Left lobe of liver (tissue), 2 donors: ENCODE measurements at regions not wholly inside any gene's neighbourhood (a gene's known extent, or its start where the extent isn't known, plus 50 kb on each side); places are given as distances from the start of the nearest gene placed in this dataset.
A peak's percentile ranks its signal among the peaks of the same experiment; 100 is the strongest.

ENCODE experiments used
- ATAC-seq: fragments of 200-7000 bp; cut with Tn5 transposase; one replicate; pipeline ENCODE4 v1.9.1; 2020; ENCODE audit warnings: mild to moderate bottlenecking, moderate library complexity
- DNase-seq: peaks from one replicate; pipeline ENCODE4 v3.0.0-alpha.2; 2020; ENCODE audit warnings: low spot score
- donor health status: DM: no; HTN: no; CAD: no; lungs with moderate emphysema.
- donor health status: DM: no; HTN: yes; CAD: no.

DNA sequence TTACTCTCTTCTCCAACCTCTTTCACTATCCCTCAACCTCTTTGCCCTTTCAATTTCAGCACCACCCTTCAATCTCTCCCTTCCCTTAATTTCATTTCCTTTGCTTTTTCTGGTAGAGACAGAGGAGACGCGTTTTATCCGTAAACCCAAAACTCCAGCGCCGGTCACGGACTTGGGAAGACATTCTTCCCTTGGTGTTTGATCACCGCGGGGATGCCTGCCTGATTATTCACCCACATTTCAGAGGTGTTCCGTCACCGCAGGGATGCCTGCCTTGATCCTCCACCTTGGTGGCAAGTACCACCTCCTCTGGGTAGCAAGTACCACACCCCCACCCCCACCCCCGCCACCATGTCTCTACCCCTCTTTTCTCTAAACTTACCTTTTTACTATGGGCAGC lies 669.4 kb upstream of the PKDCC start:
- DNase-seq (no peak), ATAC-seq (no peak)

DNA sequence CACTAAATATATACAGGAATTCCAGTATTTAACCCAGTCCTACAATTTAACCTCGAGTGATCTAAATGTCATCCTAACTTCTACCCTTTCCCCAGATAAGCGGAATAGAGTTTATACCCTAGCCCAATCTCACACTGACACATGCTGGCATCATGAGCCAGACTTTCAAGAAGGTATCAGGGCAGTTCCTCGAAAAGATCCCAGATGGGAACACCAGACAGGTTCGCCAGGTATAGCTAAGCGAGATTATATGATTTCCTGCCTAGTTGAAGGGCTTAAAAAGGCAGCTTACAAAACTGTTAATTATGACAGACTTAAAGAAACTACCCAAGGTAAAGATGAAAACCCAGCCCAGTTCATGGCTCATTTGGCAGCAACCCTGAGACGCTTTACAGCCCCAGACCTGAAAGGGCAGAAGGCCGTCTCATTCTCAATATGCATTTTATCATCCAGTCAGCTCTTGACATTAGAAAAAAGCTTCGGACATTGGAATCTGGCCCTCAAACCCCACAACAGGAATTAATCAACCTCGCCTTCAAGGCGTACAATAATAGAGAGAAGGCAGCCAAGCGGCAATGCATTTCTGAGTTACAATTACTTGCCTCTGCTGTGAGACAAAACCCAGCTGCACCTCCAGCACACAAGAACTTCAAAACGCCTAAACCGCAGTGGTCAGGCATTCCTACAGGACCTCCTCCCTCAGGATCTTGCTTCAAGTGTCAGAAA lies 668.2 kb upstream of the PKDCC start:
- no peak for DNase-seq

DNA sequence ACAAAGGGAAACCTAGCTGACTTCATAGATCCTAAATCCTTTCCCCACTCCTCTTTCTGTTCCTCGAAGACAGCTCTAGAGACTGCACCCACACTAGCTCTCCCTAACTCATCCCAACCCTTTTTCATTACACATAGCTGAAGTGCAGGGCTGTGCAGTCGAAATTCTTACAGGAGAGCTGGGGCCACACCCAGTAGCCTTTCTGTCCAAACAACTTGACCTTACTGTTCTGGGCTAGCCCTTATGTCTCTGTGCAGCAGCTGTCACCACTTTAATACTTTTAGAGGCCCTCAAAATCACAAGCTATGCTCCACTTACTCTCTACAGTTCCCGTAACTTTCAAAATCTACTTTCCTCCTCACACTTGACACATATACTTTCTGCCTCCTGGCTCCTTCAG lies 666.1 kb upstream of the PKDCC start:
- DNase-seq (no peak), ATAC-seq (no peak)

More for the DNA sequence above, 668.2 kb upstream of the PKDCC start:
- no peak for ATAC-seq

DNA sequence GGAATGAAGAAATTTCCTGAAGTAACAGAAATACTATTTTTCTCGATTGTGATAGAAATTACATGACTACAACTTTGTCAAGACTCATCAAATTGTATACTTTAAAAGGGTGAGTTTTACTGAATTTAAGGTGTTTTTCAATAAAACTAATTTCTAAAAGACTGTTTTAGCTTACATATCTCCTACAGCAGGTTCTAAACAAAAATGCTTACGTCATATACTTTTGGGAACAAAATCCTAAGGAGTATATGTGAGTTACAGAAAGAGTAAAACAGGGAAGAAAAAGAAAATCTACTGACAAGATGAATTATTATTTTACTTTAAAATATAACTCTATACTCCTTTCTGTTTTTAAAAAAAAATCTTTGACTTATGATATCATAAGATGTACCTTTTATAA lies 660.3 kb upstream of the PKDCC start:
- no peak for DNase-seq
- no peak for ATAC-seq

DNA sequence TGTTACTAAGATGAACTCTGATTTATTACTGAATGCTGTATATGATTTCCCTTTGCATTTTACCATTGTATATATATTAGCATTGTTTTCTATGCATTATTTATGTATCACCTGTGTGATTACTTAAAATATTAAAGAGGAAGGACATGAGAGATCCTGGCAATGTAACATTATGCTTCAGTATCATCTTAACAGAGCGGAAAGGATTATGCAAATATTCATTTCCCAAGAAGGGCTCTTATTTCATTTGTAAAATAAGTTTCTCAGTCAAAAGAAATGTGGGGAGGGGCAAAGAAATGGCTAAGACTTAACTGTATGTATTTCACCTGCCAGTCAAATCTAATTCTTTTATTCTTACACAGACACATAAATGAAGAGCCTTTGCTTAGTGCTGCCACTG lies 654.2 kb upstream of the PKDCC start:
- DNase-seq (no peak), ATAC-seq (no peak)

DNA sequence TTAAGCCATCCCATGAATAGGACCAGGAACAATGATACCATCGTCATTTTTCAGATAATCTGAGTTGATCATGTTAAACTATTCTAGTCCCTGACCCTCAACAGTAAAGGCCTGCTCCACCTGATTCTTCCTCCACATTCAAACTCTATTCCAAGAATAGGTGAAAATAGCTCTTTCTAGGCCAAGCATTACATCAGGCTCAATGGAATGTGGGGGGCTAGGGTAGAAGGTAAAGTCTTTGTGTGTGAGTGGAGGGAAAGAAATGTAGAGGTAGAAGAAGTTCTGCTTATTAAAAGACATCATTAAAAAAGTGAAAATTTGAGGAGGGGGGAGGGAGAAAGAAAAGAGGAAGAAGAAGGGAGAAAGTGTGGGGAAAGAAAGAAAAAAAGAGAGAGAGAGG lies 653.3 kb upstream of the PKDCC start:
- no peak for DNase-seq
- ATAC-seq, result no peak

DNA sequence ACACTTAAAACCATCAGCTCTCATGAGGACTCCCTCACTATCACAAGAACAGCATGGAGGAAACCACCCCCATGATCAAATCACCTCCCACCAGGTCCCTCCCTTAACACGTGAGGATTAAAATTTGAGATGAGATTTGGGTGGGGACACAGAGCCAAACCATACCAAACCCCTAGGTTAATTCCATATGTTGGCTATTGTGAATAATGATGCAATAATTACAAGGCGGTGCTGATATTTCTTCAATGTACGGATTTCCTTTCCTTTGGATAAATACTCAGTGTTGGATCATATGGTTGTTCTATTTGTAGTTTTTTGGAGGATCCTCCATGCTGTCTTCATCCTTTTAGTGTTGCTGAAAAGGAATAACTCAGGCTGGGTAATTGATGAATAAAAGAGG lies 652.1 kb upstream of the PKDCC start:
- DNase-seq, result no peak
- ATAC-seq, result no peak

DNA sequence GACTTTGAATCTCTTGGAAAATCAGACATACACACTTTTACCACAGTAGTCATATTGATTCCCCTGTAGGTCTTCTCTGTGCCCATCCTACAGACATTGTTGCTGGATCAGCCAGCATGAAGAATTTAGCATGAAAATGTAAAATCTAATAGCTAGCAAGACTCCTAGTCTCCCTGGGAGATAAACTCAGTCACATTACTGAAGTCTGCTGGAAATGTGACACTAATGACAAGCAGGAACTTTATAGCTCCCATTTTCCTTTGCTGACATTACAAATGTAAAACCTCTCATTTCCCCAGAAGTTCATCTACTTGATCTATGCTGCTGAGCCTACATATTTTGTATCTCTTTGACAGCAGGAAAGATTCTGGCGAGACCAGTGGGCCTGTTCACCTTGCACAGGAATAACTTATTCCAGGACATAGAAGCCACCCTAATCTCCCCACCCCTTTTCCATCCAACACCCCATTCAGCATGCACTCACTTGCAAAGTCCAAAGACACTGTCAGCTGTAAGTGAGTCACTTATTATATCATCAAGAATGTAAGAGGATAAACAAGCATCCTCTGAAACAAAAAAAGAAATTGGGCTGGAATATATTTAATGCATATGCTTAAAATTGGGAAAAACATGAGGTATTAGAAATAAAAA lies 648.3 kb upstream of the PKDCC start:
- ATAC-seq (no peak), DNase-seq (no peak)

DNA sequence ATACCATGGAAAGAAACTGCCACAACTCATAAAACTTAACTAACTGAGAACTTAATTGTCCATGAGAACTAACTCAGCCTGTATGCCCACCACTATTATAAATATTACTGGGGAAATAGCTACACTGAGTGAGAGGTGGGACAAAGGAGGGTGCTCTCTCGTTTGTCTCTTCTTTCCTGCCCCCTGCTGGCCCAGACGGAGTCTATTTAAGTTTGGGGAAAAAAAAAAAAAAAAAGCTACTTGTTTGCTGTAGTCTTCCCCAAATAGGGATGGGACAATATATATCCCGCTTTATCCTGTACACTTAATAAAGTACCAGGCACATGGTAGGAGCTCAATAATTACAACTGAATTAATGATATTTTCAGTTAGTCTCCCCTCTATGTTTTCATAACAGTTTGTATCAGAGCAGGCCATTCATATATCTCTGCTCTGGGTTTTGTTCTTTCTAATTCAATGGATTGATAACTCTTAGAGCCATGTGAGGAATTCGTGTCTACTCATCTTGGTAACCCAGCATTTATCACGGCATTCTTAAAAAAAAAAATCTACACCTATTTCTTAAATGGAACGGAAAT lies 647.6 kb upstream of the PKDCC start:
- DNase-seq (no peak), ATAC-seq (no peak)

DNA sequence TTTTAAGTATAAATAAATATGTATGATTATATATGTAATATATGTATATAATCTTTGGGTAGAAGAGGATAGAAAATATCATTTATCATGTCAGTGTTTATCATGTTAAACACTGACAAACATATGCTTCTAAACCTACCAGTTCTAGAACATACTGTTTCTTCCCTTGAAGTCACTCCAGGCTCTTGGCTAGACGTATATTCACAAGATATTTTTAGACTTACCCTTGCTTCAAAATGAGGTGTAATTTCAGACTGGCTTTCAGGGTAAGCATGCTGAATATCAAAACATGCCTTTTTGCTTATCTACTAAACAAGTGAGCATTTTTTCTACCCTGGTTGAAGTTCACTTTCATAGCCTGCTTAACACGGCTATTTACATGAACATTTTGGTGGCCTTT lies 642.4 kb upstream of the PKDCC start:
- no peak for ATAC-seq
- no peak for DNase-seq

DNA sequence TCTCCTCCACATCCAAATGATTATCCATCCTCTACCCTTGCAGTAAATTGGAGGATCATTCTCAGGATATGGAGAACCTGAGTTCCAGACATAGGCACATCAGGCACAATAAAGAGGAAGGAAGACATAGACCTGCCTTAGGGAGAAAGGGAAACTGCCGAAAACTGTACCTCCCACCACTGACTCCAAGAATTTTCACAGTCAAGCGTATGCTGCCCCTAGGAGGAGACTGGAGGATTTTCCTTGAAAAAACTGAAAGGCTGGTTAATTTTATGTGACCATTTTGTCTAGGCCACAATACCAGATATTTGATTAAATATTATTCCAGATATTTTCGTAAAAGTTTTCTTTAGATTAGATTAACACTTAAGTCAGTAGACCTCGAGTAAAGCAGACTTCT lies 638.5 kb upstream of the PKDCC start:
- no peak for DNase-seq
- no peak for ATAC-seq

DNA sequence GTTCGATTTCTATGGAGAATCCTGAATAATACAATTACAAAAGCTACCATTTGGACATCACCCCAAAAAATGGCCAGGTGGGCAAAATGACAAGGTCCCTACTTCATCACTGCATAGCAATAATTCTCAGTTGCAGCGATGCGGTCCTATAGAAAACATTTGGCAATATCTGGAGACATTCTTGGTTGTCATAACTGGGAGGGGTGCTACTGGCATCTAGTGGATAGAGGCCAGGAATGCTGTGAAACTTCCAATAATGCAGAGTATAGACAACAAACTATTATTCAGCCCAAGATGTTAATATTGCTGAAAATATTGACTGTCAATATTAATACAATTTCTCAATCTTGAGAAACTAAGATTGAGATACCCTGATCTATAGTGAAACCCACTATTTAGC lies 637.8 kb upstream of the PKDCC start:
- DNase-seq (no peak), ATAC-seq (no peak)

DNA sequence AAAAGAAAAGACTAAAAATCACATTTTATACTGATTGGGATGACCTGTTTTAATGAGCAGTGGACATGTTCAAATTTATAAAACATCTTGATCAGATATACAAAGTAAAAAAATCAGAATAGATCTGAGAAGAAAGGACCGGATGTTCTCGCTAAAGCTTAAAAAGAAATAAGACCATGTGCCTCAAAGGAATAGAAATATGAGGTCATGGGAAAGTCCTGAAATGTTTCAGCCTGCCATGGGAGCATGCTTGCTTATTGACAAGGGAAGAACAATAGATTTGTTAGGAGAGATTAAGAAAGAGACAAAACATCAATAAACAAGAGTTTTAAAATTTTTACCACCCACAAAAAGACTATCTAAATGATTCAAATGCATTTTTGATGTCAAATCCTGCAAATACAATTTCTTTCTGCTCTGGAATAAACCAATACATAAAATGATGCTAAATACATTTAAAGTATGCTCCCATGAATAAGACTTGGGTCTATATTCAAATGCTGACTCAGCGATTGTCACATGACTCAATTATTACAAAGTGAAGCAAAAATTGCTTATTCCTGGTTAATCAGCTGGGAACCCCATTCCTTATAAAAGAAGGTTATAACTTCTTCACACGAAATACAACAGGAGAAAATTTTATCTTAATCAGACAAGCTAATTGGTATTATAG lies 633.9 kb upstream of the PKDCC start:
- DNase-seq (no peak), ATAC-seq (no peak)

DNA sequence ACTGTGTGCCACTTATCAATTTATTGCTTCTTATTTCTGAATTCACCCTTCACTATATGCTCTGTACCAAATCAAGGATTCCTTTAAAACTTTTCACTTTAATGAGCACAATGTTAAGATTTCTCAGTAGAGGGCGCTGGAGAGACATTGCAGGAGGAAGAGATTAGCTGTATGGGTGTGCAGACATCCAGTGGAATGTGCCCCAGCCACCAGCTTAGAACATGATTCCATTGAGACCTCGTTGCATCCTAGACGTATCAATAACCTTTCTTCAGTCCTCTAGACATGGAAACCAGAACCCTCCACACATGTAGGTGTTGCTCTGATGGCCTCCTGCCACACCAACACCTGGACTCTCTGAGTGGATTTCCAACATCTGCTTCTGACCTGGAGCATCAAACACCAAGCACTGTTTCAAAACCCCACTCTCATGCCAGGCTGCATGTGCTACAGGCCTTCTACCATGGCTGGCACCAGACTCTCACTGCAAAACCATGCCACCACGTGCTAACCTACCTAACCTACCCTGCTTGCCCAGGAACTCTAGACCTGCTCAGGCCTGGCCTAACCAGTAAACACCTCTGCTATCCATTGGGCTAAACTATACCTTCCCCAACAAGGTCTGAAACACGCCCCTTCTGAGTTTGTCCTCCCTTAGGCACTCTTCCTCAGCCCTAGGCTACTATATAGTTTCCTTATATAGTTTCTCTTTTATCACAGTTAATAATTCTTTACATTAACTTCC lies 633.2 kb upstream of the PKDCC start:
- ATAC-seq (peak; percentile 68), DNase-seq (no peak)

DNA sequence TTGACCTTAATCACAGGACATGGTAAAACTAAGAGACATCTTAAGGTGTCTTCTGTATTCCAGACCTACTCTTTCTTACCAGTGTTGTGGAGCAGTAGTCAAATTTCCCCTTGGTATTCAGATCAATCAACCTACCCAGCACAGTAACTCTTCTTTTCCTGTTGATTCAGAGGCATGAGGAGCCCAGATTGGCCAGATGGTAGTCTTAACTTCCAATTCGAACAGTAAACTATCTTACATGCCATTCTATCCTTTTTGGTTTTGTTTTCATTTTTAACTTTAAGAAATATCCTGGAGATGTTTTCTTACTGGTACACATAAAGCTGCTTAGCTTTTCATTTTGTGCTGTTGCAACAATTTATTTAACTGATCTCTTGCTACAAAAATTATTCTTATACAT lies 630.3 kb upstream of the PKDCC start:
- no peak for DNase-seq
- ATAC-seq, result no peak

DNA sequence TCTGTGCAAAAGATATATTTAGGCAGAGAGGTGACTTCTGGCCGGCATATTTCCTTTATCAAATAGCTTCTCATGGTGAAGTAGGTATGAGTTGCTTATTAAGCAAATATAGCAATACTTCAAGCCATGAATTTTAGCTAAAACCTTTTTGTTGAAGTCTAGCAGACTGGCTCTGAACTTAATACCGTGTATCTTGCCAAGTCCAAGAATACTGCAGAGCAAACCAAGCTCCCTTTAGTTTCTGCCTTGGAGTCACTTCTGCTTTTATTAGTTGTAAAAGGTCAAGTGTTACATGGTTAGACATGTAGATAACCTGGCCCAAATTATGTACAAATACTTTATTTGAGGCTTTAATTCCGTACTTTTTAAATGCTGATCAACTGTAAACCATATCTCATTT lies 627.6 kb upstream of the PKDCC start:
- no peak for DNase-seq
- no peak for ATAC-seq

DNA sequence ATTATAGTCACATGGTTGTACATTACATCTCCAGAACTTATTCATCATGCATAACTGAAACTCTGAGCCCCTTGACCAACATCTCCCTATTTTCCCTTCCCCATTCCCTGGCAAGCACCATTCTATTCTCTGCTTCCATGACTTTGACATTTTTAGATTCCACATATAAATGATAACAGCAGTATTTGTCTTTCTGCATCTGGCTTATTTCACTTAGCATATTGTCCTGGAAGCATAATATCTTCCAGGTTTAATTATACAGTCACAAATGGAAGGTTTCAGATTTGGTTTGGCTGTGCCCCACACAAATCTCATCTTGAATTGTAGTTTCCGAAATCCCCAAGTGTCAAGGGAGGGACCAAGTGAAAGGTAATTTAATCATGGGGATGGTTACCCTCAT lies 626.9 kb upstream of the PKDCC start:
- DNase-seq (no peak), ATAC-seq (no peak)

DNA sequence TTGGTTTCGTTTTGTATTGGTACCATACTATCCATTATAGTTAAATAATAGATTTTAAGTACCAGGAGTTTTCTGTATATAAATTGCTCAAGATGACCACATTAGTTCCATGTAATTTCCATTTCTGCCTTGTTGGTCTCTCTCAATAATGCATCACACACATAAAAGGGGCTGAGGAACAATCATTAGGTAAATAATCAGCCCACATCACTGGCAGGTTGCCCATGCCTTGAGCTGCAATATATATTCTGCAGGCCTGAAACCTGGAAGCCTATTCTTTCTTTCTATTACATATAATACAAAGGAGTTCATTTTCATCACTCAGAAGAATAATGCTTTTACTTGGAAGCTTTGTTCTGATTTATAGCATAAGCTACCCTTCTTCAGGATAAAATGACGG lies 616.1 kb upstream of the PKDCC start:
- DNase-seq, result no peak
- no peak for ATAC-seq

DNA sequence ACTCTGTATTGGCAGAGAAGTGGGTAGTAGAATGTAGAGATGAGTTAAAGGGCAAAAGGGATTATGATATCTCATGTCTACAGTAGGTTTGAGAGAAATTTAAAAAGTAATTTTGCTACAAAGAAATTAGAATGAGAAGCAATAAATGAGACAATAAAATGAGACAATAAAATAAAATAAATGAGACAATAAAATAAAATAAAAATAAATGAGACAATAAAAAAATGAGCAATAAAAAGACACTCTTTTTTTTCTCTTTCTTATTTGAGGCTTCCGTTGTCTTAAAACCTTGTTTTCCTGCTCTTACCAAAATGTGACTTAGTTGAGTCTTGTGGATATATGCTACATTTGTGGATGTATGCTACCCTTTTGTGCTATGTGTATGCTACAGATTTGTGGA lies 615.4 kb upstream of the PKDCC start:
- DNase-seq (no peak), ATAC-seq (no peak)

DNA sequence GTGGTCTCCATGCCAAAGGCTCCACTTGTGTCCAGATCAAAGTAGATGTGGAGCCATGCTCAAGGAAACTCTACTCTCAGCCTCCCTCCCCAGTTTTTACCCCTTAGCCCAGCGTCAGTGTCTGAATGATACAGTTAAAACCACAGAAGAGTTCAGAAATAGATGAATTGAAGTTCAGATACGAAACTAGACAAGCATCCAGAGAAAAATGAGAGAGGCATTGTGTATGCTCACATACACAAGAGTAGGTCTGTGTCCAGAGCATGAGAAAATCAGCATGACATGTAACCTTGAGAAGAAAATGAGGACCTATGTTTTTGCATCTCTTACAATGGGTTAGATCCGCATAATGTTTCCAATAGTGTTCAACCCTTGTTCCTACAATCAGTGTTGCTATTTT lies 612.8 kb upstream of the PKDCC start:
- ATAC-seq, result no peak
- no peak for DNase-seq

DNA sequence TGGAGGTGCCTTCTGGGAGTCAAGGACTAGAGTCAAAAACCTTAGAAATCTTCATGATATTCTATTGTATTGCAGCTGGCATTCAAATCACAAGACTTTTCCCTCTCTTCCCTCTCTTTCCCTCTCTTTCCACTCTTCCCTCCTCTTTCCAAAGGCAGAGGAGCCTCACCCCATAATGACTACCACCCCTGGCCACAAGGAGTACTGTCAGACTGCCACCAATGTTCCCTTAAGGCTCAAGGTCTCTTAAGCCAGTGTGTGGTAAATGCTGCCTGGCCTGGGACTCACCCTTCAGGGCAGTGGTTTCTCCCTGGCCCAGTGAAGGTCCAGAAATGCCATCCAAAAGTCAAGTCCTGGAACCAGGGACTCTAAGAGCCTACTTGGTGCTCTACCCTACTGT lies 605.9 kb upstream of the PKDCC start:
- ATAC-seq (no peak), DNase-seq (no peak)
